ENCODE measurements at regions not wholly inside any gene's neighbourhood (a gene's known extent, or its start where the extent isn't known, plus 50 kb on each side); places are given as distances from the start of the nearest gene placed in this dataset.

GRCh38 chr2:198289811-198290210 is 485.4 kb downstream of the PLCL1 start:
- TF ChIP-seq POLR2AphosphoS5 (IDR thresholded peaks at IDR 0.05; ENCODE audit: control insufficient read depth, insufficient read depth, low read depth, low read length) (no peak), XRCC5 (IDR thresholded peaks at IDR 0.05; ENCODE audit: low read depth, low read length) (no peak), CREM (IDR thresholded peaks at IDR 0.05; ENCODE audit: low read depth) (no peak), FOXK1 (CRISPR knock-in tag; IDR thresholded peaks at IDR 0.05; ENCODE audit: borderline replicate concordance) (no peak), POLR2A (conservative IDR thresholded peaks at IDR 0.05) (no peak)
- TF ChIP-seq, protein P1, sequence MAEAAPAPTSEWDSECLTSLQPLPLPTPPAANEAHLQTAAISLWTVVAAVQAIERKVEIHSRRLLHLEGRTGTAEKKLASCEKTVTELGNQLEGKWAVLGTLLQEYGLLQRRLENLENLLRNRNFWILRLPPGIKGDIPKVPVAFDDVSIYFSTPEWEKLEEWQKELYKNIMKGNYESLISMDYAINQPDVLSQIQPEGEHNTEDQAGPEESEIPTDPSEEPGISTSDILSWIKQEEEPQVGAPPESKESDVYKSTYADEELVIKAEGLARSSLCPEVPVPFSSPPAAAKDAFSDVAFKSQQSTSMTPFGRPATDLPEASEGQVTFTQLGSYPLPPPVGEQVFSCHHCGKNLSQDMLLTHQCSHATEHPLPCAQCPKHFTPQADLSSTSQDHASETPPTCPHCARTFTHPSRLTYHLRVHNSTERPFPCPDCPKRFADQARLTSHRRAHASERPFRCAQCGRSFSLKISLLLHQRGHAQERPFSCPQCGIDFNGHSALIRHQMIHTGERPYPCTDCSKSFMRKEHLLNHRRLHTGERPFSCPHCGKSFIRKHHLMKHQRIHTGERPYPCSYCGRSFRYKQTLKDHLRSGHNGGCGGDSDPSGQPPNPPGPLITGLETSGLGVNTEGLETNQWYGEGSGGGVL (CRISPR knock-in tag; IDR thresholded peaks at IDR 0.05): no peak
